ENCODE measurements at regions not wholly inside any gene's neighbourhood (a gene's known extent, or its start where the extent isn't known, plus 50 kb on each side); places are given as distances from the start of the nearest gene placed in this dataset.
"Not testable (repeated sequence)": the region's sequence is repeated elsewhere in the genome, so short reads cannot be mapped to it uniquely, and the experiment has no call there.

DNA sequence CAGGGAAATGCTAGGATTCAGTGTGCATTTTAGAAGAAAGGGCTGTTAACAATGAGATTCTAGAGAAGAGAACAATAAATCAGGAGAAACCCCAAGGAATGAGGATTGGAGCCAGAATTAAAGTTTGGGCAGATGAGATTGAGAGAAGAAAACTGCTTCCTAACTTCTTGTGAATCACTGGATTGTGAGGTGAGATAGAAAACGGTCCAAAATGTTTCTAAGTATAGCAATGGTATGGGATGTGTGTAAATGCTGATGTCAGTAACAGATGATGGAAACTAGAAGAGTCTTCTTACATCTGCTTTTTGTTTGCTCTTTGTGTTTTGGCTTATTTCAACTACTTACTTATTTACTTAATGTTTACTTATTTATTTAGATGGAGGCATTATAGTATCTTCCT is 123.0 kb downstream of the KCNJ2 start:
- DNase-seq (ENCODE audit: low read depth), result no peak
- no peak overlapping the region for H3K4me3 ChIP-seq (ENCODE audit: low read length)
- TF ChIP-seq, protein P1, sequence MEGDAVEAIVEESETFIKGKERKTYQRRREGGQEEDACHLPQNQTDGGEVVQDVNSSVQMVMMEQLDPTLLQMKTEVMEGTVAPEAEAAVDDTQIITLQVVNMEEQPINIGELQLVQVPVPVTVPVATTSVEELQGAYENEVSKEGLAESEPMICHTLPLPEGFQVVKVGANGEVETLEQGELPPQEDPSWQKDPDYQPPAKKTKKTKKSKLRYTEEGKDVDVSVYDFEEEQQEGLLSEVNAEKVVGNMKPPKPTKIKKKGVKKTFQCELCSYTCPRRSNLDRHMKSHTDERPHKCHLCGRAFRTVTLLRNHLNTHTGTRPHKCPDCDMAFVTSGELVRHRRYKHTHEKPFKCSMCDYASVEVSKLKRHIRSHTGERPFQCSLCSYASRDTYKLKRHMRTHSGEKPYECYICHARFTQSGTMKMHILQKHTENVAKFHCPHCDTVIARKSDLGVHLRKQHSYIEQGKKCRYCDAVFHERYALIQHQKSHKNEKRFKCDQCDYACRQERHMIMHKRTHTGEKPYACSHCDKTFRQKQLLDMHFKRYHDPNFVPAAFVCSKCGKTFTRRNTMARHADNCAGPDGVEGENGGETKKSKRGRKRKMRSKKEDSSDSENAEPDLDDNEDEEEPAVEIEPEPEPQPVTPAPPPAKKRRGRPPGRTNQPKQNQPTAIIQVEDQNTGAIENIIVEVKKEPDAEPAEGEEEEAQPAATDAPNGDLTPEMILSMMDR (IDR thresholded peaks at IDR 0.05; ENCODE audit: insufficient read depth, low read depth, low read length, missing control alignments), result no peak

DNA sequence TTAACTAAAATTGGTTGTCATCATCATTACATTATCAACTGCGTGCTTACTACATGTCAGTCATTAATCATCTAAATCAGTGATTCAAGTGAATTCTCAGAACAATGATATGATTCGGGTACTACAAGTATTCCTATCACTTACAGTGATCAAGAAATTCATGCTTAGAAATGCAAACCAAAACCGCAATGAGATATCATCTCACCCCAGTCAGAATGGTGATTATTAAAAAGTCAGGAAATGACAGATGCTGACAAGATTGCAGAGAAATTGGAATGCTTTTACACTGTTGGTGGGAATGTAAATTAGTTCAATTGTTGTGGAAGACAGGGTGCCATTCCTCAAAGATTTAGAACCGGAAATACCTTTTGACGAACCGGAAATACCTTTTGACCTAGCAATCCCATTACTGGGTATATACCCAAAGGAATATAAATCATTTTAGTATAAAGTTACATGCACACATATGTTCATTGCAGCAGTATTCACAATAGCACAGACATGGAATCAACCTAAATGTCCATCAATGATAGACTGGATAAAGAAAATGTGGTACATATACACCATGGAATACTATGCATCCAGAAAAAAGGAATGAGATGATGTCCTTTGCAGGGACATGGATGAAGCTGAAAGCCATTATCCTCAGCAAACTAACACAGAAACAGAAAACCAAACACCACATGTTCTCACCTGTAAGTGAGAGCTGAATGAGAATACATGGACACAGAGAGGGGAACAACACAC is 124.4 kb downstream of the KCNJ2 start:
- not testable (repeated sequence) for DNase-seq (ENCODE audit: low read depth); H3K4me3 ChIP-seq (ENCODE audit: low read length)

DNA sequence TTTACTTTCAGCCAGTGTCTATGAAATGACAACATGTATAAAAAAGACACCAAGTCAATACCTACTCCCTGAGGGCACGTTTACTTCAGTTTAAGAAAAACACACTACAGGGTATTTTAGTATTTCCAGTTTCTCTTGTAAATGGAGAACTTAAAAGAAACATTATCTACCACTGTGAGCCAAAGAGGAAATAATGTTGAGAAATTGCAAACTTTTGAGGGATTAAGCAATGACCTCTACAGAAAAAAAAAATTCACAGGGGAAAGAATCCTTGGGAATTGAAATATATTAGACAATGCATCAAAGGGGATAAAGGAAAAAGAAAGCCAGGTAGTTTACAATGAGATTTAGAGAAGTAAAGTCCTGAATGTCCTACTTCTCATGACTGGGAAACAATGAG is 126.0 kb downstream of the KCNJ2 start:
- H3K4me3 ChIP-seq (ENCODE audit: low read length), result no peak overlapping the region
- TF ChIP-seq, protein P1 (IDR thresholded peaks at IDR 0.05; ENCODE audit: insufficient read depth, low read depth, low read length, missing control alignments), result no peak
- DNase-seq (ENCODE audit: low read depth), result no peak

DNA sequence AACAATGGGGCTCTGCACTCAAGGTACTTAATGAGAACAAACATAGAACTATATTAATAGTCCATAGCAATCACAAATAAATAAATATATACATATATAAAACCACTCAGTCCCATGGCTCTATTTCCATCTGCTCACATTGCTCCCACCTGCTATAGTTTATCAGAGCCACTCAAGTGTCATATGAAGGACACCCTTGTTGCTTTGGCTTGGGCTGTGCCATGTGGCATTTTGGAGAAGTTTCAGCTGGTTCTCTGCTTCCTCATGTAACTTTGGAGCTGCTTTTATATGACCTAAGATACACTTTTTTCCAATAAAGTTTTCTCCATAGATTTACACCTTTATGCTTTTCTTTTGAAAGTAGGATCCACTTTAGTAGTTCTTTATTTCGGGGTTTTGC is 126.4 kb downstream of the KCNJ2 start:
- H3K4me3 ChIP-seq (ENCODE audit: low read length), result no peak overlapping the region
- TF ChIP-seq, protein P1 (IDR thresholded peaks at IDR 0.05; ENCODE audit: insufficient read depth, low read depth, low read length, missing control alignments), result no peak
- no peak for DNase-seq (ENCODE audit: low read depth)

DNA sequence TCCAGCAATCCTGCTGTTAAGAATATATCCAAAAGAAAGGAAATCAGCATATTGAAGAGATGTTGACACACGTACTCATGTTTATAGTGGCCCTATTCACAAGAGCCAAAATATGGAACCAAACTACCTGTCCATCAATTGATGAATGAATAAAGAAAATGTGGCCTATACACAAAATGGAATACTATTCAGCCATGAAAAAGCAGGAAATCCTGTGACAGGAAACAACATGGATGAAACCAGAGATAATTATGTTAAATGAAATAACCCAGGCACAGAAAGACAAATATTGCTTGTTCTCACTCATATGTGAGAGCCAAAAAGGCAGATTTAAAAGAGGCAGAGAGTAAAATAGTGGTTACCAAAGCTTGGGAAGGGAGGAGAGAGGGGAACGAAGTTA is 127.1 kb downstream of the KCNJ2 start:
- H3K4me3 ChIP-seq (ENCODE audit: low read length), result no peak overlapping the region
- TF ChIP-seq, protein P1 (IDR thresholded peaks at IDR 0.05; ENCODE audit: insufficient read depth, low read depth, low read length, missing control alignments), result no peak
- no peak for DNase-seq (ENCODE audit: low read depth)

DNA sequence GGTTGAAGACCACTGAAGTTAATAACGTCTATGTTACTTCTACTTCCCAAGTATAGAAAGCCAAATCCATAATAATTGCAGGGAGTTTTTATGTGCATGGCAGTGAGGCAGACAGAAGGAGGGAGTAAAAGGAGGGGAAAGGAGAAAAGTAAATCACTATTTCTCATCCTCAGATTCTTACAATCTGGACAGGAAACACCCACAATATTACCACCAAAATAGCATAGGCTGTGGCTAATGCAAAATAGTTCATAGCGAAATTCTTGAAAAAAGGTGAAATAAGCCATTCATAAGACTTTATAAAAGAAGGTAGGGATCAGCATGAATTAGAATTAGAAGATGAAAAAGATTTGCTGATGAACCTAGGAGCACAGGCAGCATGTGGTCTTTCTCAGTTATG is 128.1 kb downstream of the KCNJ2 start:
- no peak for DNase-seq (ENCODE audit: low read depth)
- TF ChIP-seq, protein P1 (IDR thresholded peaks at IDR 0.05; ENCODE audit: insufficient read depth, low read depth, low read length, missing control alignments), result no peak
- no peak overlapping the region for H3K4me3 ChIP-seq (ENCODE audit: low read length)

DNA sequence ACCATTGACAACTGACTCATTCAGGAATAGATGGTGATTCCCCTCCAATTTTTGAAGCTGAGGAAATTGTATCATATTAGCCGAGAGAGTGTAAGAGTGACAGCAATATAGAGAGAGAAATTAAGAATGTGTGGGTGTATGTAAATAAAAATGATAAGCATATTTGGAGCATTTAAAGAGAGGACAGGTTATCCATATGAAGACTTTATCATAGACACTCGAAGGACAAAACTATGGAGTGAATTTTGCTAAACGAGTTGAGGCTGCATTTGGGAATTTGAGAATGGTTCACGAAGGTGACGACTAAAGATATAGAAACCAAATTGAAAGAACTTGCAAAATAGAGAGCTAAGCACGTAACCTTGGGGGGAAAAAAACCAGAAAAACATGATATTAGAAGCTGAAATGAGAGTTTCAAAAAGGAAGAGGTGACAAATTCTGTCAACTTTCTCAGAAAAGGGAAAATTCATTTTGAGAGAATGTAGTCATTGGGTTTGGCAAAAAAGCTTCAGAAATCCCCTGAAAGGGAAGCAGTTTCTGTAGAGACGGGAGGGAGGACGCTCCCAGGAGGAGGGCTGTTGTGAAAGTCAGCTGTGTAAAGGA is 129.7 kb downstream of the KCNJ2 start:
- no peak for DNase-seq (ENCODE audit: low read depth)
- TF ChIP-seq, protein P1 (IDR thresholded peaks at IDR 0.05; ENCODE audit: insufficient read depth, low read depth, low read length, missing control alignments), result no peak
- no peak overlapping the region for H3K4me3 ChIP-seq (ENCODE audit: low read length)
